ENCODE measurements at regions not wholly inside any gene's neighbourhood (a gene's known extent, or its start where the extent isn't known, plus 50 kb on each side); places are given as distances from the start of the nearest gene placed in this dataset.
A peak's percentile ranks its signal among the peaks of the same experiment; 100 is the strongest.
"Not testable (repeated sequence)": the region's sequence is repeated elsewhere in the genome, so short reads cannot be mapped to it uniquely, and the experiment has no call there.

- H3K36me3 Mint-ChIP-seq (ENCODE audit: low read depth) = no peaks in the 10 kb centered on the region
- H3K4me1 Mint-ChIP-seq (ENCODE audit: low read depth) = peaks cover 32% of the 10 kb centered on the region
- no peak overlapping the region for H3K4me3 Mint-ChIP-seq
- H3K27ac Mint-ChIP-seq = no peak overlapping the region
- H3K9me3 Mint-ChIP-seq = no peaks in the 10 kb centered on the region
- no peaks in the 10 kb centered on the region for H3K27me3 Mint-ChIP-seq (ENCODE audit: low read depth)
- no peak for DNase-seq (ENCODE audit: low spot score)
These were observed 55.9 kb downstream of the BHLHE40 start for GRCh38 chr3:5035113-5035512.

GRCh38 chr3:5035692-5036391, 56.6 kb downstream of the BHLHE40 start:
- no peak for DNase-seq (ENCODE audit: low spot score)
- H3K4me1 Mint-ChIP-seq (ENCODE audit: low read depth) = peaks cover 32% of the 10 kb centered on the region

GRCh38 chr3:5036392-5036766, 57.1 kb downstream of the BHLHE40 start:
- Mint-ChIP-seq H3K4me3 (no peak overlapping the region), H3K27me3 (ENCODE audit: low read depth) (no peaks in the 10 kb centered on the region), H3K36me3 (ENCODE audit: low read depth) (no peaks in the 10 kb centered on the region), H3K9me3 (no peaks in the 10 kb centered on the region), H3K4me1 (ENCODE audit: low read depth) (peaks cover 30% of the 10 kb centered on the region), H3K27ac (no peak overlapping the region)
- DNase-seq (ENCODE audit: low spot score) = no peak

More at GRCh38 chr3:5035692-5036391, 56.6 kb downstream of the BHLHE40 start:
- Mint-ChIP-seq H3K4me3 (no peak overlapping the region), H3K36me3 (ENCODE audit: low read depth) (no peaks in the 10 kb centered on the region), H3K27me3 (ENCODE audit: low read depth) (no peaks in the 10 kb centered on the region), H3K27ac (no peak overlapping the region), H3K9me3 (no peaks in the 10 kb centered on the region)

GRCh38 chr3:5036858-5037257, 57.6 kb downstream of the BHLHE40 start:
- DNase-seq (ENCODE audit: low spot score) = no peak
- H3K4me1 Mint-ChIP-seq (ENCODE audit: low read depth) = peaks cover 28% of the 10 kb centered on the region
- H3K36me3 Mint-ChIP-seq (ENCODE audit: low read depth) = no peaks in the 10 kb centered on the region
- no peak overlapping the region for H3K27ac Mint-ChIP-seq
- H3K9me3 Mint-ChIP-seq = no peaks in the 10 kb centered on the region
- H3K27me3 Mint-ChIP-seq (ENCODE audit: low read depth) = no peaks in the 10 kb centered on the region
- no peak overlapping the region for H3K4me3 Mint-ChIP-seq

GRCh38 chr3:5039585-5039984, 60.3 kb downstream of the BHLHE40 start:
- H3K4me1 Mint-ChIP-seq (ENCODE audit: low read depth) = peaks cover 26% of the 10 kb centered on the region
- no peak for DNase-seq (ENCODE audit: low spot score)
- no peaks in the 10 kb centered on the region for H3K9me3 Mint-ChIP-seq
- H3K27ac Mint-ChIP-seq = no peak overlapping the region
- H3K4me3 Mint-ChIP-seq = no peak overlapping the region
- H3K27me3 Mint-ChIP-seq (ENCODE audit: low read depth) = no peaks in the 10 kb centered on the region
- H3K36me3 Mint-ChIP-seq (ENCODE audit: low read depth) = no peaks in the 10 kb centered on the region

GRCh38 chr3:5041315-5041714, 62.1 kb downstream of the BHLHE40 start:
- H3K4me3 Mint-ChIP-seq = no peak overlapping the region
- no peaks in the 10 kb centered on the region for H3K36me3 Mint-ChIP-seq (ENCODE audit: low read depth)

GRCh38 chr3:5045961-5046360, 66.7 kb downstream of the BHLHE40 start:
- no peaks in the 10 kb centered on the region for H3K4me1 Mint-ChIP-seq (ENCODE audit: low read depth)
- no peaks in the 10 kb centered on the region for H3K27me3 Mint-ChIP-seq (ENCODE audit: low read depth)
- no peak overlapping the region for H3K27ac Mint-ChIP-seq
- H3K4me3 Mint-ChIP-seq = no peak overlapping the region
- no peak for DNase-seq (ENCODE audit: low spot score)
- H3K36me3 Mint-ChIP-seq (ENCODE audit: low read depth) = peaks cover 1% of the 10 kb centered on the region
- H3K9me3 Mint-ChIP-seq = peaks cover 15% of the 10 kb centered on the region

More at GRCh38 chr3:5041315-5041714, 62.1 kb downstream of the BHLHE40 start:
- DNase-seq (ENCODE audit: low spot score) = no peak
- H3K27me3 Mint-ChIP-seq (ENCODE audit: low read depth) = no peaks in the 10 kb centered on the region
- peaks cover 21% of the 10 kb centered on the region for H3K4me1 Mint-ChIP-seq (ENCODE audit: low read depth)
- no peak overlapping the region for H3K27ac Mint-ChIP-seq
- no peaks in the 10 kb centered on the region for H3K9me3 Mint-ChIP-seq

GRCh38 chr3:5047764-5048419, 68.7 kb downstream of the BHLHE40 start:
- H3K9me3 Mint-ChIP-seq = peaks cover 15% of the 10 kb centered on the region
- H3K4me3 Mint-ChIP-seq = no peak overlapping the region
- H3K4me1 Mint-ChIP-seq (ENCODE audit: low read depth) = peaks cover 5% of the 10 kb centered on the region
- H3K27me3 Mint-ChIP-seq (ENCODE audit: low read depth) = no peaks in the 10 kb centered on the region
- H3K36me3 Mint-ChIP-seq (ENCODE audit: low read depth) = peaks cover 1% of the 10 kb centered on the region
- no peak overlapping the region for H3K27ac Mint-ChIP-seq
- DNase-seq (ENCODE audit: low spot score) = no peak

- no peaks in the 10 kb centered on the region for H3K27me3 Mint-ChIP-seq (ENCODE audit: low read depth)
- H3K9me3 Mint-ChIP-seq = peaks cover 15% of the 10 kb centered on the region
- DNase-seq (ENCODE audit: low spot score) = no peak
- no peak overlapping the region for H3K27ac Mint-ChIP-seq
- H3K36me3 Mint-ChIP-seq (ENCODE audit: low read depth) = peaks cover 1% of the 10 kb centered on the region
- no peak overlapping the region for H3K4me3 Mint-ChIP-seq
- peaks cover 18% of the 10 kb centered on the region for H3K4me1 Mint-ChIP-seq (ENCODE audit: low read depth)
These were observed 70.3 kb upstream of the ARL8B start for GRCh38 chr3:5051772-5052171.

GRCh38 chr3:5052247-5052646, 69.8 kb upstream of the ARL8B start:
- Mint-ChIP-seq H3K4me1 (ENCODE audit: low read depth) (peaks cover 20% of the 10 kb centered on the region), H3K4me3 (no peak overlapping the region)

GRCh38 chr3:5053021-5053831, 68.9 kb upstream of the ARL8B start:
- Mint-ChIP-seq H3K36me3 (ENCODE audit: low read depth) (peaks cover 1% of the 10 kb centered on the region), H3K4me1 (ENCODE audit: low read depth) (peaks cover 26% of the 10 kb centered on the region), H3K9me3 (peaks cover 4% of the 10 kb centered on the region), H3K27me3 (ENCODE audit: low read depth) (no peaks in the 10 kb centered on the region), H3K27ac (no peak overlapping the region), H3K4me3 (no peak overlapping the region)
- no peak for DNase-seq (ENCODE audit: low spot score)

More at GRCh38 chr3:5052247-5052646, 69.8 kb upstream of the ARL8B start:
- Mint-ChIP-seq H3K27me3 (ENCODE audit: low read depth) (no peaks in the 10 kb centered on the region), H3K27ac (peak overlapping the region; percentile 7), H3K36me3 (ENCODE audit: low read depth) (peaks cover 1% of the 10 kb centered on the region), H3K9me3 (peaks cover 13% of the 10 kb centered on the region)
- no peak for DNase-seq (ENCODE audit: low spot score)

GRCh38 chr3:5054098-5054497, 68.0 kb upstream of the ARL8B start:
- no peak overlapping the region for H3K4me3 Mint-ChIP-seq
- H3K27me3 Mint-ChIP-seq (ENCODE audit: low read depth) = no peaks in the 10 kb centered on the region
- H3K27ac Mint-ChIP-seq = no peak overlapping the region
- H3K36me3 Mint-ChIP-seq (ENCODE audit: low read depth) = no peaks in the 10 kb centered on the region
- no peak for DNase-seq (ENCODE audit: low spot score)
- peaks cover 26% of the 10 kb centered on the region for H3K4me1 Mint-ChIP-seq (ENCODE audit: low read depth)
- H3K9me3 Mint-ChIP-seq = no peaks in the 10 kb centered on the region

GRCh38 chr3:5054579-5054978, 67.5 kb upstream of the ARL8B start:
- H3K9me3 Mint-ChIP-seq; H3K27me3 Mint-ChIP-seq (ENCODE audit: low read depth); DNase-seq (ENCODE audit: low spot score); H3K4me3 Mint-ChIP-seq; H3K27ac Mint-ChIP-seq; H3K36me3 Mint-ChIP-seq (ENCODE audit: low read depth): not testable (repeated sequence)
- peaks cover 26% of the 10 kb centered on the region for H3K4me1 Mint-ChIP-seq (ENCODE audit: low read depth)

Data from T-helper 2 cell treated with Interferon-gamma antibody and Interleukin-4, amounts not matched to agents 5 μg/mL and 100 μg/mL, for 36 hours (primary cell).